HEK293T (cell line): ENCODE measurements at regions not wholly inside any gene's neighbourhood (a gene's known extent, or its start where the extent isn't known, plus 50 kb on each side); places are given as distances from the start of the nearest gene placed in this dataset.

ENCODE experiments used
- CTCF ChIA-PET: fragments of 350-600 bp; formaldehyde crosslinking; extraction: SDS; loops from one replicate; lab custom pipeline; 2021; ENCODE audit warnings: antibody characterized with exemption, inconsistent platforms; lab: Yijun Ruan, JAX
- POLR2A ChIA-PET: fragments of 350-600 bp; formaldehyde crosslinking; extraction: SDS; loops from one replicate; lab custom pipeline; 2020; ENCODE audit warnings: antibody characterized with exemption, inconsistent platforms; lab: Yijun Ruan, JAX
- DNase-seq: peaks from one replicate; pipeline ENCODE4 v3.0.0; 2012; ENCODE audit warnings: mixed read lengths; ENCODE audit errors: extremely low spot score
- ARNT ChIP-seq: fragments of 450-650 bp; IDR thresholded peaks from 2 replicates; pipeline ENCODE4 v1.6.1; 2017; ENCODE audit warnings: mild to moderate bottlenecking
- BHLHE40 ChIP-seq: fragments of 450-650 bp; IDR thresholded peaks from 2 replicates; pipeline ENCODE4 v1.6.1; 2016; ENCODE audit warnings: mild to moderate bottlenecking, moderate library complexity, borderline replicate concordance
- CTBP1 ChIP-seq: fragments of 450-650 bp; IDR thresholded peaks from 2 replicates; pipeline ENCODE4 v1.6.1; 2016; ENCODE audit warnings: borderline replicate concordance
- ELF4 ChIP-seq: fragments of 450-650 bp; IDR thresholded peaks from 2 replicates; pipeline ENCODE4 v1.6.1; 2017; ENCODE audit warnings: antibody characterized with exemption
- FOXA1 ChIP-seq: fragments of 450-650 bp; IDR thresholded peaks from 2 replicates; pipeline ENCODE4 v1.6.1; 2016; ENCODE audit warnings: mild to moderate bottlenecking
- FOXK2 ChIP-seq: fragments of 450-650 bp; IDR thresholded peaks from 2 replicates; pipeline ENCODE4 v1.6.1; 2016; ENCODE audit warnings: mild to moderate bottlenecking
- FOXM1 ChIP-seq: fragments of 450-650 bp; IDR thresholded peaks from 2 replicates; pipeline ENCODE4 v1.6.1; 2017; ENCODE audit warnings: mild to moderate bottlenecking, borderline replicate concordance
- HDGF ChIP-seq: fragments of 450-650 bp; IDR thresholded peaks from 2 replicates; pipeline ENCODE4 v1.6.1; 2017; ENCODE audit warnings: antibody characterized with exemption, borderline replicate concordance
- L3MBTL2 ChIP-seq: fragments of 450-650 bp; conservative IDR thresholded peaks from 2 replicates; pipeline ENCODE4 v1.6.1; 2016; ENCODE audit warnings: mild to moderate bottlenecking
- LEF1 ChIP-seq: fragments of 450-650 bp; IDR thresholded peaks from 2 replicates; pipeline ENCODE4 v1.6.1; 2017; ENCODE audit warnings: mild to moderate bottlenecking, borderline replicate concordance
- NFRKB ChIP-seq: fragments of 450-650 bp; IDR thresholded peaks from 2 replicates; pipeline ENCODE4 v1.6.1; 2016; ENCODE audit warnings: mild to moderate bottlenecking, moderate library complexity
- SP1 ChIP-seq: fragments of 450-650 bp; IDR thresholded peaks from 2 replicates; pipeline ENCODE4 v1.6.1; 2017
- SUZ12 ChIP-seq: fragments of 450-650 bp; IDR thresholded peaks from 2 replicates; pipeline ENCODE4 v1.6.1; 2016; ENCODE audit warnings: mild to moderate bottlenecking
- TARDBP ChIP-seq: fragments of 450-650 bp; IDR thresholded peaks from 2 replicates; pipeline ENCODE4 v1.6.1; 2016
- ZNF384 ChIP-seq: fragments of 450-650 bp; IDR thresholded peaks from 2 replicates; pipeline ENCODE4 v1.6.1; 2016
- TF ChIP-seq, protein P1 (sequence below): fragments of 450-650 bp; IDR thresholded peaks from 2 replicates; pipeline ENCODE4 v1.6.1; 2016

DNA sequence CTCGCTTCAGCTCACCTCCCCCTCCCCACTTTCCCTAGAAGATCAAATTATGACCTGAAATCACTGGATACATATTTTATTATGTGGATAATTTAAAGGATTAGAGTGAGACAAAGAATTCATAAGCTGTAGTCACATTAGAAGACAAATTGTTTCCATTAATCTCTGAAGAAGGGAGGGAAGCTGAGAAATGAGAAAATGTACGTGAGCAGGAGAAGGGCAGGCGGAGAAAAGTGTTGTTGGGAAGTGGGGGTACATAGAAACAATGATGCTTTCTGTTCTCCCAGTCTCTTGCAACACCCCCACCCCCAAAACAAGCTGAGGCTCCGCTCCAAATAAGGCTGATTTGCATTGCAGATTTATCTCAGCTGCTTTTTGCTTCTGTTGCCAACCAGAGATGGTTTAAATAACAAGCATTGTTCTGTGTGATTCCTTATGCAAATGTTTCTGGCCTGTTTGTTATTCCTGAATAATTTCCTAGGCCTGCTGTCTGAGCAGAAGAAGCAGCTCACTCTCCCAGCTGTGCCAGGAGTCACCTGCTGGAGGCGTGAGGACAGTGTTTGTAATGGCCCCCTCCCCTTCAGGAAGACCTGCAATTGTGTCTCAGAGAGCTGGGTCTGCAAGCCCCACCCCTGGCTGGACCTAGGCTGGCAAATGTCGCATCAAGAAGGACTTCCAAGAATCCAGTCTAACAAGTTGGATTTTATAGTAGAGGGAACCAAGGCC is 121.8 kb upstream of the TNR start:
- ChIA-PET CTCF (no interaction called here), POLR2A (no interaction called here)
- no peak for DNase-seq
- TF ChIP-seq SUZ12 (no peak), LEF1 (no peak), ZNF384 (no peak), FOXK2 (no peak)

DNA sequence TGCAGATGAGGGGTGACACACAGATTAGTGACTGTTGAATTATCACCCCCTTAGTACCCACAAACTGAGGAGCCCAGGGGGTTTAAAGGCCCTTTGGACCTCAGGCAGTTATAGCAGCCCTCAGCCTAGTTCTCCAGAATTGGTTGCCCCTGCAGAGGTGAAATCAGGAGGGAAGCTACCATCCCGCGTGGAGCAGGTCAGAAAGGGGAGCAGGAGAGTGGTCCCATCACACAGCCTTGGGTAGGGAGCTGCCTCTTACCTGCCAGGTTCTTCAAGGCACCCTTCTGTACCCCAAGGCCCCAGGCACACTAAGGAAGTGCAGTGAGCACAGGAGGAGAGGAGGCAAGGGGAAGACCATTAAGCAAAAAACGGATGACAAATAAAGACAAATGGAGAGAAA is 121.2 kb upstream of the TNR start:
- no peak for TF ChIP-seq L3MBTL2
- TF ChIP-seq BHLHE40, result no peak
- no peak for TF ChIP-seq SP1
- no peak for TF ChIP-seq CTBP1
- no peak for TF ChIP-seq FOXK2
- TF ChIP-seq, protein P1, sequence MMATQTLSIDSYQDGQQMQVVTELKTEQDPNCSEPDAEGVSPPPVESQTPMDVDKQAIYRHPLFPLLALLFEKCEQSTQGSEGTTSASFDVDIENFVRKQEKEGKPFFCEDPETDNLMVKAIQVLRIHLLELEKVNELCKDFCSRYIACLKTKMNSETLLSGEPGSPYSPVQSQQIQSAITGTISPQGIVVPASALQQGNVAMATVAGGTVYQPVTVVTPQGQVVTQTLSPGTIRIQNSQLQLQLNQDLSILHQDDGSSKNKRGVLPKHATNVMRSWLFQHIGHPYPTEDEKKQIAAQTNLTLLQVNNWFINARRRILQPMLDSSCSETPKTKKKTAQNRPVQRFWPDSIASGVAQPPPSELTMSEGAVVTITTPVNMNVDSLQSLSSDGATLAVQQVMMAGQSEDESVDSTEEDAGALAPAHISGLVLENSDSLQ, result no peak
- TF ChIP-seq NFRKB, result no peak
- no peak for TF ChIP-seq TARDBP
- DNase-seq, result no peak
- ChIA-PET POLR2A (no interaction called here), CTCF (no interaction called here)

DNA sequence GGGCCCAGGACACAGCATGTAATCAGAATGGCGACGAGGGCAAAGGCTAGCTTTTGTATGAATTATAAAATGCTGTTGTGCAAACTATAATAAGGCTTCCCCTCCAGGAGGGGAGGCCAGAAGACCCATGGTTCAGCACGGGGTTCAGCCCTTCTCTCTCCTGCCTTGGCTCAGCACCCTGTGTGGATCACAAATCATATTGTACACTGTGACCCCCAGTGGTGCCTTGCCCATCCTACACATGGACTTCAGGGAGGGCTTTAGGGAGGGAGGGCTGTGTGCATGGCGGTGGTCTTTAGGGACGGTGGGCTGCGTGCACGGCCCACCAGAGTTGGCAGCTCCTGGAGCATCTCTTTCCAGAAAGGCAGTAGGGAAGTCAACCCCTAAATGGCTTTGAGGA is 120.8 kb upstream of the TNR start:
- ChIA-PET POLR2A (no interaction called here), CTCF (no interaction called here)
- DNase-seq, result no peak
- TF ChIP-seq FOXK2, result no peak
- no peak for TF ChIP-seq TARDBP

DNA sequence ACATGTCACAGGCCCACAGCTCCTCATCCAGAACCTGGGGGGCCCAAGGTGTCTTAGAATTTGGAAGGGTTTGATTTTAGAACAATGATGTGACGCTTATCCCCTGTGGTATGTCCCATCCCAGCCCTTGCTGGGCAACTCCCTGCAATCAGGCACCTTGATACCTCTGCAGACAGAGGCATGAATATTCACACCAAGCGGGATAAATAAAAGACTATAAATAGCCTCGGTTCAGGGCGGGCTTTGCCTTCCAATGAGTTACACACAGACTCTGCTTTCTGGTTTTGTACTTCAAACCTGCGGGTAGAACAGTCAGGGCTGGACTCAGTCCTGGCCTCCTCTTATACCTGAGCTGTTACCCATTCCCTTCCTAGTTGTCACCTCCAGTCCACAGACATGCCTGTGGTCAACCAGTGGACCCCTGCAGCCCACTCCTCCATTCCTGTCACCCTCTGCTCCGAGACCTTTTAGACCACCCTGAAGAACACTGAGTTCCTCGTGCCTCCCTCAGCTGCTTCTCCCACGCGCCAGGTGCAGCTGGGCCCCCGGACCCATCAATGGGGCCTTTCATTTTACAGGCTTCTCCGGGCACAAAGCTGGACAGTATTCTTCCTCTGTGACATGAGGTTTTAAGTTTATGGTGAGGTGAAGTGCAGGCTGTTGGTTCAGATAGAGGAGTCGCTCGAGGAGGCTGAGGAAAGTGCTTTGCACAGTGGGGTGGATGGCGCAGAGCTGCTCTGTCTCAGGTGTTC is 120.1 kb upstream of the TNR start:
- POLR2A ChIA-PET, result no interaction called here
- TF ChIP-seq ARNT (no peak), FOXM1 (no peak), TARDBP (no peak), L3MBTL2 (no peak), FOXK2 (no peak), HDGF (no peak), ELF4 (no peak), FOXA1 (no peak), NFRKB (no peak), ZNF384 (no peak), LEF1 (no peak), BHLHE40 (no peak), SP1 (no peak), CTBP1 (no peak), SUZ12 (no peak)
- TF ChIP-seq, protein P1, result no peak
- no peak for DNase-seq
- CTCF ChIA-PET, result no interaction called here

DNA sequence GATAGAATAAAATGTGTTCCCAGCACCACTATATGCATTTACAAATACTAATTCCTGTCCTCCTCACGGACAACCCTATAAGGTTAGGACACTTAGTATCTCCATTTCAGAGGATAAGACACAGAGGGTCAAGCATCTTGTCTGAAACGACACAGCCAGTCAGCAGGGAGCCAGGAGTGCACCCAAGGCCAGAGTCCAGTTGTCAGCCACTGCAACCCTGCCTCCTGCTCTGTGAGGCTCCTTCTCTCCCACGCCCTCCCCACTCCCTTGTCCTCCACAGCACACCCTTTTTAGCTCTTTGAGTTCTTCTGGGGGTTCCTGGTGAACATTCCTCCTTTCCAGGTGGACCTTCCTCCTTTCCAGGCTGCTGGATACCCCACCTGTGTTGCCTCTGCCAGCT is 119.0 kb upstream of the TNR start:
- TF ChIP-seq FOXM1 (no peak), ZNF384 (no peak), FOXK2 (no peak), TARDBP (no peak), L3MBTL2 (no peak), SUZ12 (no peak), NFRKB (no peak), LEF1 (no peak)
- TF ChIP-seq, protein P1, result no peak
- ChIA-PET POLR2A (no interaction called here), CTCF (no interaction called here)
- DNase-seq, result no peak

DNA sequence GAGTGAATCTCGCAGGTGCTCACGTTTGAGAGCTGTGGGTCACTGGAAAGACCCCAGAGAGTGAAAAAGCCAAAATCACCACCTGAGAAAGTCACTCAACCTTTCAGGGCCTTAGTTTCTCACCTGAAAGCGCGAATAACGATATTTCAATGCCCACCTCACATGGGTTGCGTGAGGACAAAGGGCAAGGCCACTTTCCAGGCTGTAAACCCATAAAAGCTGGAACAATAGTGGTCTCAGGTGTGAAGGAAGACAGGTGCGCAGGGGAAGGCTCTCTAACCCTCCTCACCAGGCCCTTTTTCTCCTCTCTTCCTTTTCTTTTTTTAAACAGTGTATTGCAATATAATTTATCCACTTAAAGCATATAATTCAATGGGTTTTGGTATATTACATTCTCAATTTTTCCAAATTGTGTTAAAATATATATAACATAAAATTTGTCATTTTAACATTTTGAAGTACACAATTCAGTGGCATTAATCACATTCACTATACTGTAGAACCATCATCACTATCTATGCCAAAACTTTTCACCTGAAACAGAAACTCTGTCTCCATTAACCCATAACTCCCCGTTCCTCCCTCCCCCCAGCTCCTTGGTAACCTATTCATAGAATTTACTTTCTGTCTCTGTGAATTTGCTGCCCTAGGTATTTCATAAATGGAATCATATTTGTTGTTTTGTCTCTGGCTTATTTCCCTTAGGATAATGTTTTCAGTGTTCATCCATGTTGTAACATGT is 118.4 kb upstream of the TNR start:
- CTCF ChIA-PET, result no interaction called here
- POLR2A ChIA-PET, result no interaction called here
- TF ChIP-seq FOXM1 (no peak), BHLHE40 (no peak), TARDBP (no peak)
- no peak for DNase-seq
